ENCODE measurements at regions not wholly inside any gene's neighbourhood (a gene's known extent, or its start where the extent isn't known, plus 50 kb on each side); places are given as distances from the start of the nearest gene placed in this dataset.

DNA sequence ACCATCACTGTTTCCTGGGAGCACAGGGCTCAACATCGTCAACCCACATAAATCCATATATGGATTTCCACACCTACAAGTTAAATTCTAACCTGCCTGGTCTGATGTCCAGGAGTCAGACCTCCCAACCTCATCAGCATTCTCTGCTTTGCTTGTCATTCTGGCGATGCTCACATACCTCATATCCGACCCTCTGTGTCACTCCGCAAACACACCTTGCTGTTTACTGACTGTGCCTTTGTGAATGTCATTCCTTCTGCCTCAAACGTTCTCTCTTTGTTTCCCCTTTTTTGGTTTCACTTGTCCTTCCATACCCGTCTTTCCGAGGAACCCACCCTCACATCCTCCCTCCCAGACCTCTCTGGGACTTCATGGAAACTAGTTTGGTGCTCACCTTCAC, 187.1 kb downstream of the ACTR3 start (continued):
- TF ChIP-seq, protein P1, sequence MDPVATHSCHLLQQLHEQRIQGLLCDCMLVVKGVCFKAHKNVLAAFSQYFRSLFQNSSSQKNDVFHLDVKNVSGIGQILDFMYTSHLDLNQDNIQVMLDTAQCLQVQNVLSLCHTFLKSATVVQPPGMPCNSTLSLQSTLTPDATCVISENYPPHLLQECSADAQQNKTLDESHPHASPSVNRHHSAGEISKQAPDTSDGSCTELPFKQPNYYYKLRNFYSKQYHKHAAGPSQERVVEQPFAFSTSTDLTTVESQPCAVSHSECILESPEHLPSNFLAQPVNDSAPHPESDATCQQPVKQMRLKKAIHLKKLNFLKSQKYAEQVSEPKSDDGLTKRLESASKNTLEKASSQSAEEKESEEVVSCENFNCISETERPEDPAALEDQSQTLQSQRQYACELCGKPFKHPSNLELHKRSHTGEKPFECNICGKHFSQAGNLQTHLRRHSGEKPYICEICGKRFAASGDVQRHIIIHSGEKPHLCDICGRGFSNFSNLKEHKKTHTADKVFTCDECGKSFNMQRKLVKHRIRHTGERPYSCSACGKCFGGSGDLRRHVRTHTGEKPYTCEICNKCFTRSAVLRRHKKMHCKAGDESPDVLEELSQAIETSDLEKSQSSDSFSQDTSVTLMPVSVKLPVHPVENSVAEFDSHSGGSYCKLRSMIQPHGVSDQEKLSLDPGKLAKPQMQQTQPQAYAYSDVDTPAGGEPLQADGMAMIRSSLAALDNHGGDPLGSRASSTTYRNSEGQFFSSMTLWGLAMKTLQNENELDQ (CRISPR knock-in tag; IDR thresholded peaks at IDR 0.05; ENCODE audit: borderline replicate concordance): no peak
- peak; percentile 30; the same call in 1 of the 2 replicates for TF ChIP-seq SALL1 (CRISPR knock-in tag; IDR thresholded peaks at IDR 0.05)
- peak; percentile 82 for TF ChIP-seq FOSL2 (CRISPR knock-in tag; IDR thresholded peaks at IDR 0.05)
- peak; percentile 61; the same call in 1 of the 2 replicates for TF ChIP-seq KAT2B (IDR thresholded peaks at IDR 0.05; ENCODE audit: borderline replicate concordance, low read depth, low read length)
- 0 out of 2 replicates have a peak, but pooled peaks have one; percentile 61 for TF ChIP-seq ZBTB21 (CRISPR knock-in tag; IDR thresholded peaks at IDR 0.05)
- TF ChIP-seq CREB1 (IDR thresholded peaks at IDR 0.05): peak; percentile 36; the same call in 1 of the 2 replicates
- TF ChIP-seq CREB1 (CRISPR knock-in tag; IDR thresholded peaks at IDR 0.05): no peak; the same call in 1 of the 2 replicates

DNA sequence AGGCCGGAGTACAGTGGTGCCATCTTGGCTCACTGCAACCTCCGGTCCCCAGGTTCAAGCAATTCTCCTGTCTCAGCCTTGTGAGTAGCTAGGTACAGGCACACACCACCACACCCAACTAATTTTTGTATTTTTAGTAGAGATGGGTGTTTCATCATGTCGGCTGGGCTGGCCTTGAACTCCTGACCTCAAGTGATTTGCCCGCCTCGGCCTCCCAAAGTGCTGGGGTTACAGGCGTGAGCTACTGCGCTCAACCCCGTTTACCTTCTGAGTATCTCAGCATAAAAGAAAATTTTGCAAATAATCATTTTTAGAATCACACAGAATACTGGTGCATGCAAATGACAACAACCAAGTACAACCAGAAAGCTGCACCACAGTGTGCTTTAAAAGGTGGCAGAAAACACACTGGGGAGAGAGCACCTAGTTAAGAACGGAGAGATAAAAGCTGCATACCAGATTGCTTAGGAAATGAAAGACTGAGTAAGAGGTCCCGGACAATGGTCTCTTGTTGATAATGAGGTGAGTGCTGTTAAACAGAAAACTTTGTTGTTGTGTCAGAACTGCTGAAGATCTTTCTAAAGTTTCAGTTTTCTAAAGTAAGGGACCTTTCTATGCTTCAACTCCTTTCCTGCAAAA, 189.6 kb downstream of the ACTR3 start:
- Histone ChIP-seq H3K9me3 (ENCODE audit: low read length) (peaks cover 9% of the 10 kb centered on the region; the same call in 1 of the 2 replicates), H3K27ac (ENCODE audit: extremely low read length, insufficient read depth, low read length) (no peak overlapping the region), H4K20me1 (ENCODE audit: insufficient read depth, low read length) (no peaks in the 10 kb centered on the region), H2AFZ (ENCODE audit: low read length) (no peak overlapping the region), H3K4me2 (ENCODE audit: low read depth, low read length) (peak overlapping the region; percentile 57), H3K36me3 (replicated peaks in 1 of 2; ENCODE audit: control insufficient read depth in 1 of 2, insufficient read depth in 2 of 2, low read length in 2 of 2) (no peaks in the 10 kb centered on the region), H3K4me1 (ENCODE audit: insufficient read depth, low read length) (peaks cover 42% of the 10 kb centered on the region), H3K27me3 (ENCODE audit: control insufficient read depth in 1 of 2, insufficient read depth in 2 of 2, low read length in 2 of 2) (no peaks in the 10 kb centered on the region; a peak in 1 of 5 replicates), H3K4me3 (replicated peaks in 1 of 3; ENCODE audit: insufficient read depth in 1 of 3, low read depth in 2 of 3, low read length in 3 of 3) (peak overlapping the region in 2 of 3 experiments; percentile 2 to 6; a peak in 1 of 6 replicates), H3K79me2 (ENCODE audit: insufficient read depth, low read length) (no peaks in the 10 kb centered on the region), H3K9ac (ENCODE audit: insufficient read depth, low read depth, low read length) (no peak overlapping the region)
- DNase-seq (ENCODE audit: low spot score) (peak; percentile 81), ATAC-seq (peak; percentile 86), FAIRE-seq (no peak)
- in situ Hi-C loops (cut with HindIII; ENCODE audit: extremely low pct_ligation_motif_present, low pct_unique_long_range_greater_than_20kb): no loop called here
- WGBS (ENCODE audit: low lambda C conversion rate): 15% methylated on average over 10 of the region's 10 CpGs
- BruUV-seq (replicated peaks): no TSS peak
- POLR2A ChIA-PET: interaction anchor here (1.3 kb wide), 1 partner anchor 101 kb away, joined by 3 read pairs; no protein-coding TSS in a partner anchor
- intact Hi-C loops (cut with micrococcal nuclease; ENCODE audit: unreplicated experiment): loop anchor here (5.0 kb wide), 2 partner anchors 102 to 473 kb away; no protein-coding TSS in a partner anchor
- CTCF ChIA-PET (ENCODE audit: low intra/inter-chr PET ratio, low total read pairs): no interaction called here
- TF ChIP-seq PAX8 (CRISPR knock-in tag; IDR thresholded peaks at IDR 0.05; ENCODE audit: borderline replicate concordance): no peak
- peak; percentile 21; the same call in 1 of the 2 replicates for TF ChIP-seq MED1 (CRISPR knock-in tag; IDR thresholded peaks at IDR 0.05)
- no peak for TF ChIP-seq TBP (CRISPR knock-in tag; IDR thresholded peaks at IDR 0.05)
- TF ChIP-seq FOXP1 (IDR thresholded peaks at IDR 0.05): no peak
- TF ChIP-seq FOXP1 (CRISPR knock-in tag; IDR thresholded peaks at IDR 0.05): peak; percentile 45; the same call in 1 of the 2 replicates
- TF ChIP-seq TCF7 (IDR thresholded peaks at IDR 0.05; ENCODE audit: low read depth): peak; percentile 42; the same call in 1 of the 2 replicates
- TF ChIP-seq ZMYM3 (CRISPR knock-in tag; IDR thresholded peaks at IDR 0.05): peak; percentile 47; the same call in 1 of the 2 replicates
- peak; percentile 29 for TF ChIP-seq GATAD2A (CRISPR knock-in tag; IDR thresholded peaks at IDR 0.05)
- TF ChIP-seq HDAC1 (CRISPR knock-in tag; IDR thresholded peaks at IDR 0.05): 0 out of 2 replicates have a peak, but pooled peaks have one; percentile 21
- TF ChIP-seq, protein P2, sequence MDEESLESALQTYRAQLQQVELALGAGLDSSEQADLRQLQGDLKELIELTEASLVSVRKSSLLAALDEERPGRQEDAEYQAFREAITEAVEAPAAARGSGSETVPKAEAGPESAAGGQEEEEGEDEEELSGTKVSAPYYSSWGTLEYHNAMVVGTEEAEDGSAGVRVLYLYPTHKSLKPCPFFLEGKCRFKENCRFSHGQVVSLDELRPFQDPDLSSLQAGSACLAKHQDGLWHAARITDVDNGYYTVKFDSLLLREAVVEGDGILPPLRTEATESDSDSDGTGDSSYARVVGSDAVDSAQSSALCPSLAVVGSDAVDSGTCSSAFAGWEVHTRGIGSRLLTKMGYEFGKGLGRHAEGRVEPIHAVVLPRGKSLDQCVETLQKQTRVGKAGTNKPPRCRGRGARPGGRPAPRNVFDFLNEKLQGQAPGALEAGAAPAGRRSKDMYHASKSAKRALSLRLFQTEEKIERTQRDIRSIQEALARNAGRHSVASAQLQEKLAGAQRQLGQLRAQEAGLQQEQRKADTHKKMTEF (CRISPR knock-in tag; IDR thresholded peaks at IDR 0.05): peak; percentile 49
- peak; percentile 40 for TF ChIP-seq ASH2L (IDR thresholded peaks at IDR 0.05; ENCODE audit: insufficient read length, low read depth, low read length)
- 0 out of 2 replicates have a peak, but pooled peaks have one; percentile 25 for TF ChIP-seq ZMAT3 (CRISPR knock-in tag; conservative IDR thresholded peaks at IDR 0.05)
- TF ChIP-seq, protein P3, sequence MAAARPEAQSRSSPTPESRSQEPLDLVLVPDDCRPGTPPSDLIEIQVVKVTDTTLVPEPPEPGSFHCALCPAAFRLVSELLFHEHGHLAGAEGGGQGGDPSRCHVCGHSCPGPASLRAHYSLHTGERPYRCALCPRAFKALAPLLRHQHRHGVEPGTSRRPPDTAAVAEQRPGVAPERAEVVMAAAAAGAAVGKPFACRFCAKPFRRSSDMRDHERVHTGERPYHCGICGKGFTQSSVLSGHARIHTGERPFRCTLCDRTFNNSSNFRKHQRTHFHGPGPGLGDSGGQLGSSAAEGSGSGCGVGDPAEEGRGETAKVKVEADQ (CRISPR knock-in tag; IDR thresholded peaks at IDR 0.05; ENCODE audit: borderline replicate concordance): 0 out of 2 replicates have a peak, but pooled peaks have one; percentile 21
